HCT116 (cell line): ENCODE measurements at regions not wholly inside any gene's neighbourhood (a gene's known extent, or its start where the extent isn't known, plus 50 kb on each side); places are given as distances from the start of the nearest gene placed in this dataset.

Source experiments
- ATAC-seq: fragments of 200-7000 bp; cut with Tn5 transposase; 2 replicates; pipeline ENCODE4 v1.9.1; 2020; ENCODE audit warnings: mild to moderate bottlenecking, moderate library complexity
- BruUV-seq: library from RNA; stranded (reverse); fragments of 400-500 nt; replicated peaks from 2 replicates; lab custom pipeline; 2021; lab: Mats Ljungman, UMichigan
- CTCF ChIA-PET: fragments of 300-600 bp; sonication (Branson Sonifier 250); formaldehyde crosslinking; loops from one replicate; lab custom pipeline; 2021; ENCODE audit warnings: antibody characterized with exemption; lab: Charles Lee
- POLR2A ChIA-PET: fragments of 300-600, 350-600 bp; sonication (Branson Sonifier 250); formaldehyde crosslinking; loops from one replicate; lab custom pipeline; 2021; ENCODE audit warnings: antibody characterized with exemption; lab: Charles Lee
- RAD21 ChIA-PET, 2 experiments: fragments of 300-600 bp; sonication (Branson Sonifier 250); formaldehyde crosslinking; loops; one replicate each; lab custom pipeline; 2023; ENCODE audit warnings: low total read pairs in 2 of 2; ENCODE audit not compliant: uncharacterized antibody in 2 of 2, unreplicated experiment in 2 of 2, low non-redundant PET in 1 of 2; lab: Charles Lee
- DNase-seq: peaks from one replicate; pipeline ENCODE4 v3.0.0-alpha.2; 2010; ENCODE audit warnings: low read depth, low spot score
- H2AFZ ChIP-seq: fragments of 200-600 bp; shearing (Covaris generic), sonication (generic); 2 replicates; pipeline ENCODE4 v1.6.1; 2017; ENCODE audit warnings: low read depth, mixed run types, mixed read lengths, antibody characterized with exemption, low read length; ENCODE audit not compliant: poor library complexity, severe bottlenecking
- H3K27ac ChIP-seq: 2 replicates; pipeline ENCODE4 v1.5.1; 2012; ENCODE audit warnings: low read depth, low read length
- H3K27me3 ChIP-seq: fragments of 200-600 bp; sonication (generic); 2 replicates; pipeline ENCODE4 v1.6.1; 2016; ENCODE audit warnings: mixed run types, low read length, mixed read lengths; ENCODE audit not compliant: insufficient read depth
- H3K36me3 ChIP-seq, 2 experiments: fragments of 200-500 bp in 1 of 2; fragments of 200-600 bp in 1 of 2; sonication (Bioruptor generic) in 1 of 2; sonication (generic) in 1 of 2; 2 replicates each; pipeline versions ENCODE4 v1.5.1 to v1.6.1; 2014 to 2016; ENCODE audit warnings: low read length in 2 of 2, inconsistent platforms in 1 of 2, mixed read lengths in 1 of 2, mixed run types in 1 of 2; ENCODE audit not compliant: insufficient read depth in 2 of 2, control insufficient read depth in 1 of 2
- H3K4me1 ChIP-seq, 2 experiments: fragments of 200-600 bp in 1 of 2; sonication (generic) in 1 of 2; 2 replicates each; pipeline versions ENCODE4 v1.5.1 to v1.6.1; 2012 to 2017; ENCODE audit warnings: low read length in 2 of 2, inconsistent platforms in 1 of 2, mild to moderate bottlenecking in 1 of 2, mixed read lengths in 1 of 2, mixed run types in 1 of 2, moderate library complexity in 1 of 2; ENCODE audit not compliant: insufficient read depth in 2 of 2, control insufficient read depth in 1 of 2
- H3K4me2 ChIP-seq: fragments of 200-600 bp; sonication (generic); 2 replicates; pipeline ENCODE4 v1.6.1; 2017; ENCODE audit warnings: mixed run types, low read length, mixed read lengths
- H3K4me3 ChIP-seq, 2 experiments: fragments of 200-600 bp in 1 of 2; sonication (generic) in 1 of 2; replicated peaks in 1 of 2; 2 replicates each; pipeline ENCODE4 v1.5.1; 2011 to 2016; ENCODE audit warnings: low read length in 2 of 2, control low read depth in 1 of 2, low read depth in 1 of 2, mild to moderate bottlenecking in 1 of 2, mixed read lengths in 1 of 2, mixed run types in 1 of 2
- H3K79me2 ChIP-seq: fragments of 200-600 bp; sonication (generic); 2 replicates; pipeline ENCODE4 v1.6.1; 2017; ENCODE audit warnings: mild to moderate bottlenecking, mixed run types, low read length, moderate library complexity, mixed read lengths; ENCODE audit not compliant: insufficient read depth
- H3K9ac ChIP-seq: fragments of 200-600 bp; sonication (generic); 2 replicates; pipeline ENCODE4 v1.6.1; 2016; ENCODE audit warnings: low read length, mixed read lengths
- H3K9me2 ChIP-seq: fragments of 200-600 bp; sonication (generic), shearing (Covaris generic); 2 replicates; pipeline ENCODE4 v1.6.1; 2017; ENCODE audit warnings: mixed run types, mild to moderate bottlenecking, moderate library complexity; ENCODE audit not compliant: insufficient read depth
- H3K9me3 ChIP-seq, 2 experiments: fragments of 200-500 bp in 1 of 2; fragments of 200-600 bp in 1 of 2; sonication (Bioruptor generic) in 1 of 2; sonication (generic) in 1 of 2; 2 replicates each; pipeline ENCODE4 v1.6.1; 2014 to 2017; ENCODE audit warnings: low read length in 2 of 2, mixed read lengths in 2 of 2, inconsistent platforms in 1 of 2, low read depth in 1 of 2, mild to moderate bottlenecking in 1 of 2, mixed run types in 1 of 2, moderate library complexity in 1 of 2; ENCODE audit not compliant: control insufficient read depth in 1 of 2, insufficient read depth in 1 of 2
- H4K20me1 ChIP-seq: fragments of 200-600 bp; sonication (generic), shearing (Covaris generic); 2 replicates; pipeline ENCODE4 v1.6.1; 2017; ENCODE audit warnings: mixed run types, mild to moderate bottlenecking, moderate library complexity; ENCODE audit not compliant: insufficient read depth
- CBX3 ChIP-seq: IDR thresholded peaks from 2 replicates; pipeline ENCODE4 v1.6.1; 2012; ENCODE audit warnings: low read depth
- CEBPB ChIP-seq: IDR thresholded peaks from 2 replicates; pipeline ENCODE4 v1.6.1; 2012; ENCODE audit warnings: low read depth
- EZH2 ChIP-seq: fragments of 200-600 bp; sonication (generic); IDR thresholded peaks from 2 replicates; pipeline ENCODE4 v1.6.1; 2017; ENCODE audit warnings: antibody characterized with exemption, mixed run types
- EZH2phosphoT487 ChIP-seq: fragments of 200-600 bp; IDR thresholded peaks from 2 replicates; pipeline ENCODE4 v1.6.1; 2018; ENCODE audit warnings: antibody characterized with exemption, borderline replicate concordance
- FOSL1 ChIP-seq: IDR thresholded peaks from 2 replicates; pipeline ENCODE4 v1.6.1; 2012; ENCODE audit warnings: low read depth
- JUND ChIP-seq: IDR thresholded peaks from 2 replicates; pipeline ENCODE4 v1.6.1; 2012
- RAD21 ChIP-seq: IDR thresholded peaks from 2 replicates; pipeline ENCODE4 v1.6.1; 2012; ENCODE audit warnings: low read depth, mild to moderate bottlenecking
- SIN3A ChIP-seq: IDR thresholded peaks from 2 replicates; pipeline ENCODE4 v1.6.1; 2012; ENCODE audit warnings: low read depth
- SP1 ChIP-seq: IDR thresholded peaks from 2 replicates; pipeline ENCODE4 v1.6.1; 2012; ENCODE audit warnings: low read depth
- TCF7L2 ChIP-seq: IDR thresholded peaks from 2 replicates; pipeline ENCODE4 v1.7.0; 2011; ENCODE audit warnings: borderline replicate concordance, inconsistent platforms; ENCODE audit not compliant: insufficient read depth, insufficient read length; ENCODE audit errors: extremely low read depth
- ZBTB33 ChIP-seq: IDR thresholded peaks from 2 replicates; pipeline ENCODE4 v1.6.1; 2011; ENCODE audit warnings: mild to moderate bottlenecking, low read length, moderate library complexity; ENCODE audit not compliant: insufficient replicate concordance; ENCODE audit errors: extremely low read depth
- ZFX ChIP-seq: fragments of 450-650 bp; IDR thresholded peaks from 2 replicates; pipeline ENCODE4 v1.6.1; 2017
- ZNF274 ChIP-seq: fragments of 200-500 bp; sonication (Bioruptor generic); IDR thresholded peaks from 2 replicates; pipeline ENCODE4 v1.6.1; 2014; ENCODE audit warnings: mild to moderate bottlenecking, low read depth, low read length, inconsistent platforms
- intact Hi-C: fragments of 100-400 bp; cut with micrococcal nuclease; formaldehyde crosslinking; loops from 2 replicates; pipeline ENCODE4 v1.10.0; 2022
- TF ChIP-seq, protein P1 (sequence below), 3 experiments: fragments of 200-600 bp in 1 of 3; sonication (generic) in 1 of 3; IDR thresholded peaks in 2 of 3; conservative IDR thresholded peaks in 1 of 3; 2 replicates each; pipeline ENCODE4 v1.5.1; 2012 to 2017; ENCODE audit warnings: low read depth in 2 of 3, low read length in 2 of 3, antibody characterized with exemption in 1 of 3, borderline replicate concordance in 1 of 3, control low read depth in 1 of 3, mild to moderate bottlenecking in 1 of 3, mixed read lengths in 1 of 3, mixed run types in 1 of 3, moderate library complexity in 1 of 3; ENCODE audit not compliant: insufficient read depth in 1 of 3
- TF ChIP-seq, protein P2 (sequence below): IDR thresholded peaks from 2 replicates; pipeline ENCODE4 v1.6.1; 2012
- TF ChIP-seq, protein P3 (sequence below): IDR thresholded peaks from 2 replicates; pipeline ENCODE4 v1.6.1; 2012; ENCODE audit warnings: low read depth
- TF ChIP-seq, protein P4 (sequence below): IDR thresholded peaks from 2 replicates; pipeline ENCODE4 v1.6.1; 2012

GRCh38 chr7:67809586-67809985 is 813.0 kb downstream of the TYW1 start:
- Histone ChIP-seq H3K4me3 (no peak overlapping the region), H3K9me3 (no peaks in the 10 kb centered on the region; a peak in 2 of 4 replicates), H3K27me3 (no peaks in the 10 kb centered on the region), H3K36me3 (no peaks in the 10 kb centered on the region), H3K4me2 (no peak overlapping the region), H2AFZ (no peak overlapping the region), H3K27ac (no peak overlapping the region), H3K9ac (no peak overlapping the region), H4K20me1 (no peaks in the 10 kb centered on the region), H3K79me2 (no peaks in the 10 kb centered on the region), H3K9me2 (no peaks in the 10 kb centered on the region), H3K4me1 (no peaks in the 10 kb centered on the region)
- CTCF ChIA-PET: no interaction called here
- no TSS peak for BruUV-seq
- ATAC-seq (no peak), DNase-seq (no peak)
- RAD21 ChIA-PET: no interaction called here
- POLR2A ChIA-PET: no interaction called here
- TF ChIP-seq SIN3A: no peak
- TF ChIP-seq EZH2: no peak
- TF ChIP-seq SP1: no peak
- TF ChIP-seq, protein P1, sequence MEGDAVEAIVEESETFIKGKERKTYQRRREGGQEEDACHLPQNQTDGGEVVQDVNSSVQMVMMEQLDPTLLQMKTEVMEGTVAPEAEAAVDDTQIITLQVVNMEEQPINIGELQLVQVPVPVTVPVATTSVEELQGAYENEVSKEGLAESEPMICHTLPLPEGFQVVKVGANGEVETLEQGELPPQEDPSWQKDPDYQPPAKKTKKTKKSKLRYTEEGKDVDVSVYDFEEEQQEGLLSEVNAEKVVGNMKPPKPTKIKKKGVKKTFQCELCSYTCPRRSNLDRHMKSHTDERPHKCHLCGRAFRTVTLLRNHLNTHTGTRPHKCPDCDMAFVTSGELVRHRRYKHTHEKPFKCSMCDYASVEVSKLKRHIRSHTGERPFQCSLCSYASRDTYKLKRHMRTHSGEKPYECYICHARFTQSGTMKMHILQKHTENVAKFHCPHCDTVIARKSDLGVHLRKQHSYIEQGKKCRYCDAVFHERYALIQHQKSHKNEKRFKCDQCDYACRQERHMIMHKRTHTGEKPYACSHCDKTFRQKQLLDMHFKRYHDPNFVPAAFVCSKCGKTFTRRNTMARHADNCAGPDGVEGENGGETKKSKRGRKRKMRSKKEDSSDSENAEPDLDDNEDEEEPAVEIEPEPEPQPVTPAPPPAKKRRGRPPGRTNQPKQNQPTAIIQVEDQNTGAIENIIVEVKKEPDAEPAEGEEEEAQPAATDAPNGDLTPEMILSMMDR (IDR thresholded peaks at IDR 0.05 in 2 of 3, conservative IDR thresholded peaks at IDR 0.05 in 1 of 3; ENCODE audit: borderline replicate concordance in 1 of 3, insufficient read depth in 1 of 3, low read depth in 2 of 3, low read length in 2 of 3): no peak
- TF ChIP-seq, protein P2, sequence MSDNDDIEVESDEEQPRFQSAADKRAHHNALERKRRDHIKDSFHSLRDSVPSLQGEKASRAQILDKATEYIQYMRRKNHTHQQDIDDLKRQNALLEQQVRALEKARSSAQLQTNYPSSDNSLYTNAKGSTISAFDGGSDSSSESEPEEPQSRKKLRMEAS: no peak
- TF ChIP-seq RAD21: no peak
- TF ChIP-seq CEBPB: no peak
- no peak for TF ChIP-seq FOSL1
- TF ChIP-seq JUND: no peak
- TF ChIP-seq ZBTB33: no peak
- TF ChIP-seq ZFX: no peak
- TF ChIP-seq, protein P3, sequence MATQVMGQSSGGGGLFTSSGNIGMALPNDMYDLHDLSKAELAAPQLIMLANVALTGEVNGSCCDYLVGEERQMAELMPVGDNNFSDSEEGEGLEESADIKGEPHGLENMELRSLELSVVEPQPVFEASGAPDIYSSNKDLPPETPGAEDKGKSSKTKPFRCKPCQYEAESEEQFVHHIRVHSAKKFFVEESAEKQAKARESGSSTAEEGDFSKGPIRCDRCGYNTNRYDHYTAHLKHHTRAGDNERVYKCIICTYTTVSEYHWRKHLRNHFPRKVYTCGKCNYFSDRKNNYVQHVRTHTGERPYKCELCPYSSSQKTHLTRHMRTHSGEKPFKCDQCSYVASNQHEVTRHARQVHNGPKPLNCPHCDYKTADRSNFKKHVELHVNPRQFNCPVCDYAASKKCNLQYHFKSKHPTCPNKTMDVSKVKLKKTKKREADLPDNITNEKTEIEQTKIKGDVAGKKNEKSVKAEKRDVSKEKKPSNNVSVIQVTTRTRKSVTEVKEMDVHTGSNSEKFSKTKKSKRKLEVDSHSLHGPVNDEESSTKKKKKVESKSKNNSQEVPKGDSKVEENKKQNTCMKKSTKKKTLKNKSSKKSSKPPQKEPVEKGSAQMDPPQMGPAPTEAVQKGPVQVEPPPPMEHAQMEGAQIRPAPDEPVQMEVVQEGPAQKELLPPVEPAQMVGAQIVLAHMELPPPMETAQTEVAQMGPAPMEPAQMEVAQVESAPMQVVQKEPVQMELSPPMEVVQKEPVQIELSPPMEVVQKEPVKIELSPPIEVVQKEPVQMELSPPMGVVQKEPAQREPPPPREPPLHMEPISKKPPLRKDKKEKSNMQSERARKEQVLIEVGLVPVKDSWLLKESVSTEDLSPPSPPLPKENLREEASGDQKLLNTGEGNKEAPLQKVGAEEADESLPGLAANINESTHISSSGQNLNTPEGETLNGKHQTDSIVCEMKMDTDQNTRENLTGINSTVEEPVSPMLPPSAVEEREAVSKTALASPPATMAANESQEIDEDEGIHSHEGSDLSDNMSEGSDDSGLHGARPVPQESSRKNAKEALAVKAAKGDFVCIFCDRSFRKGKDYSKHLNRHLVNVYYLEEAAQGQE: no peak
- no peak for TF ChIP-seq CBX3
- TF ChIP-seq ZNF274: no peak
- no peak for TF ChIP-seq EZH2phosphoT487
- TF ChIP-seq, protein P4, sequence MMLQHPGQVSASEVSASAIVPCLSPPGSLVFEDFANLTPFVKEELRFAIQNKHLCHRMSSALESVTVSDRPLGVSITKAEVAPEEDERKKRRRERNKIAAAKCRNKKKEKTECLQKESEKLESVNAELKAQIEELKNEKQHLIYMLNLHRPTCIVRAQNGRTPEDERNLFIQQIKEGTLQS: no peak
- TF ChIP-seq TCF7L2: no peak
- intact Hi-C loops: no loop called here
